T-helper 2 cell treated with Interferon-gamma antibody and Interleukin-4, amounts not matched to agents 5 μg/mL and 100 μg/mL, for 36 hours (primary cell): ENCODE measurements at regions not wholly inside any gene's neighbourhood (a gene's known extent, or its start where the extent isn't known, plus 50 kb on each side); places are given as distances from the start of the nearest gene placed in this dataset.

ENCODE experiments used
- DNase-seq: peaks from one replicate; pipeline ENCODE4 v3.0.0; 2021; ENCODE audit warnings: low spot score
- H3K27ac Mint-ChIP-seq: one replicate; pipeline ENCODE4 v1.8.0; 2021; ENCODE audit warnings: mild to moderate bottlenecking, mixed read lengths
- H3K27me3 Mint-ChIP-seq: one replicate; pipeline ENCODE4 v1.8.0; 2021; ENCODE audit warnings: low read depth, mixed read lengths
- H3K36me3 Mint-ChIP-seq: one replicate; pipeline ENCODE4 v1.8.0; 2021; ENCODE audit warnings: low read depth, mixed read lengths
- H3K4me1 Mint-ChIP-seq: one replicate; pipeline ENCODE4 v1.8.0; 2021; ENCODE audit warnings: low read depth, mixed read lengths
- H3K4me3 Mint-ChIP-seq: one replicate; pipeline ENCODE4 v1.8.0; 2022; ENCODE audit warnings: mild to moderate bottlenecking, moderate library complexity, mixed read lengths
- H3K9me3 Mint-ChIP-seq: one replicate; pipeline ENCODE4 v1.8.0; 2021; ENCODE audit warnings: mixed read lengths

DNA sequence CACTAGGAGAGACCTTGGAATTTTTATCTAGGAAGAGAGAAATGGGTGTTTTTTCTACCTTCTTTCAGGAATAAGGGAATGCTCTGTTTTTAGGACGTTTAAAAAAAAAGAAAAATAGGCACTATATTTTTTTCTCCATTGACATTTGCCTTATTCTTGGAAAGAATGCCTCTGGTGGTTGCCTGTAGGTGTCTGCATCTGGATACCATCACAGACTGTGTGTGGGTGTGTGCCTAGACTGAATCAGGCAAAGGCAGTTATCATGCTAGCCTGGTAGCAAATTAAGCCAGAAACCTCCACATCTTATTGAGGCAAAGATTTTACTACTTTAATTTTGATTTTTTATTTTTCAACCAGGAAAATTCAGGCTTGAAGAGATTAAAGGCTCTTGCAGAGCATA lies 513.6 kb upstream of the KCNMB2 start:
- no peaks in the 10 kb centered on the region for H3K9me3 Mint-ChIP-seq
- H3K27me3 Mint-ChIP-seq, result no peaks in the 10 kb centered on the region
- H3K36me3 Mint-ChIP-seq, result no peaks in the 10 kb centered on the region
- peaks cover 5% of the 10 kb centered on the region for H3K4me1 Mint-ChIP-seq
- no peak overlapping the region for H3K27ac Mint-ChIP-seq
- H3K4me3 Mint-ChIP-seq, result no peak overlapping the region
- DNase-seq, result no peak

DNA sequence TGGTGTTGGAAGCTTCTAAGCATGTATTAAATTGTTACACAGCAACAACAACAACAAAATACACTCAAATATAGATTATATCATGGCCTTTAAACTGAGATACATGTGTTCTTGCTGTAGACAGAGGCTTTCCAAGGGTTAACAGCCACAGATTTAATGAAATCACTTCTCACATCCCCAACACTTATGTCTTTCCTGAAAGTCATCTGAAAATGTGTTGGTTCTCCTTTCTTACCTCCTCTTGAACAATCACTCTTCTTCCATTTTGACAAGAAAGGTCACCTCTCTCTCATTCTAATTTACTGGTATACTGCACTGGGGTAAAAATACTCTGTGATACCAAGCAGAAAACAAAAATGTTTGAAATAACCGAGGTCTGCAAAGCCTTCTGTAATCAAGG lies 507.3 kb upstream of the KCNMB2 start:
- Mint-ChIP-seq H3K9me3 (no peaks in the 10 kb centered on the region), H3K4me3 (no peak overlapping the region), H3K4me1 (no peaks in the 10 kb centered on the region), H3K36me3 (no peaks in the 10 kb centered on the region), H3K27ac (no peak overlapping the region), H3K27me3 (no peaks in the 10 kb centered on the region)
- no peak for DNase-seq

DNA sequence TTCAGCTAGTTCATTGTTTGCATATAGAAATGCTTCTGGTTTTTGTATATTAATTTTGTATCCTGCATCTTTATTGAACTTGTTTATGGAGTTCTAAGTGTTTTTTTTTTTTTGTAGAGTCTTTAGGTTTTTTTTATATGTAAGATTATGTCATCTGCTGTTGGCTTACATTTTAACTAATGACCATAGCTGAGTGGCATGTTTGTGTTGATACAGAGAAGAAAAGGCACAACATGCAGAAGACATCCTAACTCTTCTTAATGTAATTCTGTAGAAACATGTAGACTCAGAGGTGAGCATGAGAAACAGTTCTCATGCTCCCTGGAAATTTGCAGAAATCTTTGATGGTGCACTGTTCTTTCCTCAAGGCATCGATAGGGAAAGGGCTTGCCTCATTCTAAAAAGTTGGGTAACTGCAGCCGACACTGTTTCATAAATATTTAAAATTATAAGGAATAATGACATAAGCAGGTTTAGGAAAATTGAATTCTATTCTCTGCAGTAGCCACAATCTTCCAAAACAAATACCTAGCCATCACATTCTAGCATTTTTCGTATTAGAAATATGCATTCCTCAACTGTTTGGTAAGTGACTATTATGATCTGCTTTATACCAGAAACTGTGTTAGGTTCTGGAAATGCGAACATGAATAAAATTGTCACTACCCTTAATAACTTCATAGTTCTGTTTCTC lies 499.6 kb upstream of the KCNMB2 start:
- H3K27ac Mint-ChIP-seq, result no peak overlapping the region

DNA sequence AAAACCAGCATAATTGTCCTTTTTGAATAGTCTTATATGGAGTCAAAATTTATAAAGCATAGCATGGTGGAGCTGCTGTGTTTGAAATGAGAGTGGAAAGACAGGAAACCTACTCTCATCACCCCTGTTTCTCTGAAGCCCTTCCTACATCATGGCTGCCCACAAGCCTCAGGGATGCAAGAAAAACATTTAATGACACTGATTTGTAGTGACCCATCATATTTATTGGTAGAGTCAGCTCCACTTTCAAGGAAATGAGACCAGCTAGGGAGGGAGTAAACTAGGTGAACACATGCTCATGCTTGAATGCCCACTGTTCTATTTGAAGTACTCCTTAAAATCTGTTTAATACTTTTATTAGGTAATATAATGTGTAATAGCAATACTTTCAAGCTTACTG lies 494.3 kb upstream of the KCNMB2 start:
- H3K4me3 Mint-ChIP-seq, result no peak overlapping the region
- H3K4me1 Mint-ChIP-seq, result peaks cover 2% of the 10 kb centered on the region
- H3K36me3 Mint-ChIP-seq, result no peaks in the 10 kb centered on the region
- no peak for DNase-seq
- no peaks in the 10 kb centered on the region for H3K27me3 Mint-ChIP-seq
- H3K9me3 Mint-ChIP-seq, result no peaks in the 10 kb centered on the region
- no peak overlapping the region for H3K27ac Mint-ChIP-seq

More for the DNA sequence above, 499.6 kb upstream of the KCNMB2 start:
- Mint-ChIP-seq H3K27me3 (no peaks in the 10 kb centered on the region), H3K4me3 (no peak overlapping the region), H3K36me3 (no peaks in the 10 kb centered on the region), H3K4me1 (no peaks in the 10 kb centered on the region), H3K9me3 (no peaks in the 10 kb centered on the region)
- no peak for DNase-seq

DNA sequence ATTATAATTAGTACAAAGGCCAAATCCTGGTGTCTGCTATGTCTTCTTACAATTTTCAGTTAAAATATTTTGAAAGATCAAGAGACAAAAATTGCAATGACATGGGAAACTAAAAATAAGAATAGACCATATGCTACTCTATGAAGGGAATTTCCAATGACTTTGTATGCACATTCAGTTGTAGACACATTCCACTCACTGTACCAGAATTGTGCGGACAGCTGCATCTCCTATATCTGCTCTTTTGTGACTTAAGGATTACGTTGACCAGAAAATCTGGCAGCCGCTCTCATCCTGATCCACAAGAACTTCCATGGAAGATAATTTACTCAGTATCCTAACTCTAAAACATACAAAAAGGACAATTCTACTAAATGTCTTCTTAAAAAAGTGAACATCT lies 493.9 kb upstream of the KCNMB2 start:
- Mint-ChIP-seq H3K27me3 (no peaks in the 10 kb centered on the region), H3K9me3 (no peaks in the 10 kb centered on the region), H3K4me3 (no peak overlapping the region), H3K36me3 (no peaks in the 10 kb centered on the region), H3K27ac (no peak overlapping the region), H3K4me1 (peaks cover 2% of the 10 kb centered on the region)
- DNase-seq, result no peak

DNA sequence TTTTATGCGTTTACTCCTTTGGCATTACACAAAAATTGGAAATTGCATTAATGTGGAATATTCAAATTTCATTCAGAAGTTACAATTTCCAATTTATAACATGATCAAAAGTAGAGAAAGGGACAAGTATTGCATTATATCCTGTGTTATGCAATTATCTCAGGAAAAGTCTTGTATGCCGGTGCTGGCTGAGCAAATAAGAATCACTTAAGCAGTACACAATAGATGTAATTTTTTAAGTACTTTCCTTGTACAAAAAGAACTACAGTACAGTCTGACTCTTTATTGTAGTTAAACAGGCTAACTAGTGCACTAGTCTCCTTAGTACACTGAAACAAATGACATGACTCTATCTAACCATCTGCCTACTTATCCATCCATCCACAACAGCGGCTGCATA lies 493.2 kb upstream of the KCNMB2 start:
- Mint-ChIP-seq H3K9me3 (no peaks in the 10 kb centered on the region), H3K4me1 (peaks cover 2% of the 10 kb centered on the region), H3K36me3 (no peaks in the 10 kb centered on the region), H3K27ac (no peak overlapping the region), H3K27me3 (no peaks in the 10 kb centered on the region), H3K4me3 (no peak overlapping the region)
- no peak for DNase-seq

DNA sequence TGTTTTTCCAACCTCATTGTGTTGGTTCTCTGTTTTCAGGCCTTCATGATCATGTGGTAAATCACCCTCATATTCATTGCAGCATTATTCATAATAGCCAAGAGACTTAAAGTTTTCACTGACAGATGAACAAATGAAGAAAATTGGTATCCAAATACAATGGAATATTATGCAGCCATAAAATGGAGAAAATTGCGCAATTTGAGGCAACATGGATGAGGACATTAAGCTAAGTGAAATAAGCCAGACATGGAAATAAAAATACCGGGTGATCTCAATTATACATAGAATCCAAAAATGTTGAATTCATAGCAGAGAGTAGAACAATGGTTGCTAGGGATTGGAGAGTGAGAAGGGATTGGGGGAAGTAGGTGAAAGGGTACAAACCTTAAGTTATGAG lies 491.9 kb upstream of the KCNMB2 start:
- no peak for DNase-seq
- H3K4me3 Mint-ChIP-seq, result no peak overlapping the region
- no peaks in the 10 kb centered on the region for H3K9me3 Mint-ChIP-seq
- H3K27ac Mint-ChIP-seq, result no peak overlapping the region
- H3K27me3 Mint-ChIP-seq, result no peaks in the 10 kb centered on the region
- H3K36me3 Mint-ChIP-seq, result no peaks in the 10 kb centered on the region
- peaks cover 2% of the 10 kb centered on the region for H3K4me1 Mint-ChIP-seq

DNA sequence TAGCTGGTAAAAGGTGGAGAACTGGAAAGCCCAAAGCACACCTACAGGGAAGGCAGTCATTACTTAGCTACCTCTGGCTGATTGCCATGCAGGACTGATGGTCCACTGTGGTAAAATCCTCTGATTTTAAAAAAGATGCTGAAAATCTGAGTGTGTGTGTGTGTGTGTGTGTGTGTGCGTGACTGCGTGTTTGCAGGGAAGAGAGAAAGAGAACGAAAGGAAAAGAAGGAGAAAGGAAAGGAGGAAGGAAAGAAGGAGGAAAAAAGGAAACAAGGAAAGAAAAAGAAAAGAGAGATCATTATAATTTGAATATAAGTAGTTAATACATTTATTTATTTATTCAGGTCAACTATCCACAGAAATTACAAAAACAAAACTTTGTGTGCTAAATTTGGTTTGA lies 488.7 kb upstream of the KCNMB2 start:
- H3K27me3 Mint-ChIP-seq, result no peaks in the 10 kb centered on the region
- H3K9me3 Mint-ChIP-seq, result no peaks in the 10 kb centered on the region
- H3K4me3 Mint-ChIP-seq, result no peak overlapping the region
- peaks cover 2% of the 10 kb centered on the region for H3K4me1 Mint-ChIP-seq
- no peak overlapping the region for H3K27ac Mint-ChIP-seq
- no peak for DNase-seq
- H3K36me3 Mint-ChIP-seq, result no peaks in the 10 kb centered on the region

DNA sequence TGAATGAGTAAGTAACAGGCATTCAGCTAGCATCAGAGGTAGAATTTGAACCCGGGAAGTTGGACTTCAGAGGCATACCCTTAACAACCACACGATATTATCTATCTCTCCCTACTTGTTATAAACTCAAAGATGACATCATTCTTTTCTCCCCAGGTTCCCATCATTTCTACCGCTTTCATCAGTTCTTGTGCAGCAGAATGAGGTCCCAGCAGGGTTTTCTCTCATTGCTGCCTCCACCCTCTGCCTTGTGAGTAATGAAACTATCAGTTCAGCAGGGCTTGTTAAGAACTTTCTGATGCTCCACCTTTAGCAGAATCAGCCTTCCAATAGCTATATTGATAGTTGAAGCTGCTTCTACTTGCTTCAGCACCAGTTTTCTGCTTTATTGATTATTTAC lies 487.5 kb upstream of the KCNMB2 start:
- no peaks in the 10 kb centered on the region for H3K36me3 Mint-ChIP-seq
- H3K4me3 Mint-ChIP-seq, result no peak overlapping the region
- no peak for DNase-seq
- H3K4me1 Mint-ChIP-seq, result peaks cover 2% of the 10 kb centered on the region
- no peaks in the 10 kb centered on the region for H3K27me3 Mint-ChIP-seq
- H3K9me3 Mint-ChIP-seq, result no peaks in the 10 kb centered on the region
- H3K27ac Mint-ChIP-seq, result no peak overlapping the region

DNA sequence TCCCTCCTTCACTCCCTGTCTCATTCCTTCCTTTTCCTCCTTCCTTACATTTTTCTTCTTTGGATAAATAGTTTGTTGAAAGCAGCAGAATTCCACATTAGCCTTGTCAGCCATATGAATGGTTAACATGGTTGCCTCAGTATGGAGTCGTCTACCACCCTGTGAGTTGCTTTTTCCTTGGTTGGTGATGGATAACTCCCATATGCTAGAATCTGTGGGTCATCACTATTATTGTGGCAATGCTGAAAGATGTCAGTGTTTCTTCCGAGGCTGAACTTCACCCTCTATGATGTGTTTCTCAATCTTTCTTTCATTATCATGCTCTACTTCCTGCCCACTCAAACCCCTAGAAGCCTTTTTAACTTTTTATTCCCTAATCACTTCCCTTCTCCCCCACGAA lies 481.8 kb upstream of the KCNMB2 start:
- DNase-seq, result no peak
- Mint-ChIP-seq H3K36me3 (no peaks in the 10 kb centered on the region), H3K4me1 (no peaks in the 10 kb centered on the region), H3K27me3 (no peaks in the 10 kb centered on the region), H3K27ac (no peak overlapping the region), H3K9me3 (no peaks in the 10 kb centered on the region), H3K4me3 (no peak overlapping the region)

DNA sequence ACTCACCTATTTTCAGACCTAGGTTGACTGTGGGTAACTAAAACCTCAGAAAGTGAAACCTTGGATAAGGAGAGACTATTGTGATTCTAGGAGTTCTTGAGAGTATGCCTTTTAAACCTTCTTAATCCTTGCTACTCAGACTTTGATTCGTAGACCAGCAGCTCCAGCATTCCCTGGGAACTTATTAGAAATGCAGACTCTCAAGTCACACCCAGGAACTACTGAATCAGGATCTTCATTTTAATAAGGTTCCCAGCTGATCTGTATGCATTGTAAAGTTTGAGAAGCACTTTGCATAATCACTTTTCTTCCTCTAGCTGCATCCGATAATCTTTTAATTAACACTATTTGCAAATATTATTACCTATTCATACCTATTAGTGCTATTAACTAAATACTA lies 480.3 kb upstream of the KCNMB2 start:
- Mint-ChIP-seq H3K27me3 (no peaks in the 10 kb centered on the region), H3K4me1 (no peaks in the 10 kb centered on the region), H3K9me3 (no peaks in the 10 kb centered on the region), H3K36me3 (no peaks in the 10 kb centered on the region), H3K4me3 (no peak overlapping the region), H3K27ac (no peak overlapping the region)
- DNase-seq, result no peak

DNA sequence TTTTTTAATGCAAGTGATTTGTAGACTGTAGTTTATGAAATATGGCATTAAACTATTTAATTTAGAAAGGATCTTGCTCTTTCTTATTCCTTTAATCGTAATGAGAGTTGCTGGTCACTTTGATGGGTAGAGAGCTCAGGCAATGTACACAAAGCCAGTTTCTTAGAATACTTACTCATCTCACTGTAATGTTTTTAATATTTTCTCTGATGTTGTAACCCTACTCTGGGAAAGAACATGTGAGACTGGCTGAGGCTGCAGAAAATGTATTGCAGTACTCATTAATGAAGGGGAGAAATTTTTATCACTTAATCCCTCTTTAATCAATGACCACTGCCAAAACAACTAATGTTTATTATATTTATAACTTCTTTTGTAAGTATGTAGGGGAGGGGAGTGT lies 479.4 kb upstream of the KCNMB2 start:
- no peaks in the 10 kb centered on the region for H3K9me3 Mint-ChIP-seq
- H3K4me3 Mint-ChIP-seq, result no peak overlapping the region
- H3K36me3 Mint-ChIP-seq, result no peaks in the 10 kb centered on the region
- no peaks in the 10 kb centered on the region for H3K4me1 Mint-ChIP-seq
- no peak overlapping the region for H3K27ac Mint-ChIP-seq
- no peak for DNase-seq
- H3K27me3 Mint-ChIP-seq, result no peaks in the 10 kb centered on the region

DNA sequence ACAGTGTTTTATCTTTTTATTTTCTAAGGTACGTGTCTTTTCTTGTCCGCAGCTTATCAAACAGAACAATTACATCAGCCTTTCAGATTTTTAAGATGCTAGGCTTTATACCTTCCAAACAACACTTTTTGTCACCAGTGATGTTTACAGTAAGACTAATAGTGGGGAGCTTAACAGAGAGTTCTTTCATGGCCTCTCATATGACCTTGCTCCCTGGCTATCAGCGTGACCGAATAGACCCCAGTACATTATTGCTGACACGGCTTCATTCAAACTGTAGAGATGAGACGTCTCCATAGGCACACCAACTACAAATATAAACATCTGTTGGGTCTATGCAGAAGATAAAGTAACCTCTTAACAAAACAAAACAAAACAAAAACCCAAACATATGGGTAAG lies 477.6 kb upstream of the KCNMB2 start:
- Mint-ChIP-seq H3K4me3 (no peak overlapping the region), H3K27ac (no peak overlapping the region), H3K9me3 (no peaks in the 10 kb centered on the region), H3K36me3 (no peaks in the 10 kb centered on the region), H3K27me3 (no peaks in the 10 kb centered on the region), H3K4me1 (no peaks in the 10 kb centered on the region)
- DNase-seq, result no peak

DNA sequence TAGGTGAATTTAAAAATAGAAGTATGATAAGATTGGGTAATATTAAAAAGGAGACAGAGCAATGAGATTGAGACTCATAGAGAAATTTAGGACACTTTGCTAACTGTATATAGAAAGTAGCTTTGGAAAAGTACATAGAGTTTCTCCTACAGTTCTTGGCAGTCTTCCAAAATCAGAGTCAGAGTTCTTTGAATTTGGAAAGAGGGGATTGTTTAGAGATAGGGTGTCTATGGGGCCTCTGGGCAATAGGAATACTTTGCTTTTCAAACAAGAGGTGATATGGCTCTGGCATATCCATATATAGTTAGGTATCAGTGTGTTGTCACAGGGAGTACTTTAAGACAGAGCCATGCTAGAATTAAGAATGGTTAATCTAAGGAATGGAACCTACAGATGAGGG lies 477.1 kb upstream of the KCNMB2 start:
- Mint-ChIP-seq H3K27ac (no peak overlapping the region), H3K9me3 (no peaks in the 10 kb centered on the region)

DNA sequence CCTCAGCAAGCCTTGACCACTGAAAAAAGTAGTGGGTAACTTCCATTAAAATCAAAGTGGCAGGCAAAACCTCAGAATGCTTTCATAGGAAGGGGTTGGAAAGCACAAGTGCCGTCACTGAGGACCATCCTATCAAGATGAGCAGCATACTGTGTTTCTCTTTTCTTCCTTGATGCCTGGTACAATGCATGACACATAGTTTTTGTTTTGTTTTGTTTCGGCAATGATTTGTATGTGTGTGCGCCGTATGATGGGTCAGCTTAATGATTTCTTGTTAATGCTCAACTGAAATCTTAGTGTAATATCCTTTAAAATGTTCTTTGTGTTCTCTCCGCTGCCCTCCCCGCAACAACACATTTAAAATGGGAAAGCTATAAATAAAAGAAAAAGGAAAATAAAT lies 476.4 kb upstream of the KCNMB2 start:
- H3K9me3 Mint-ChIP-seq, result no peaks in the 10 kb centered on the region
- no peaks in the 10 kb centered on the region for H3K27me3 Mint-ChIP-seq
- no peaks in the 10 kb centered on the region for H3K4me1 Mint-ChIP-seq
- H3K36me3 Mint-ChIP-seq, result no peaks in the 10 kb centered on the region
- no peak overlapping the region for H3K27ac Mint-ChIP-seq
- H3K4me3 Mint-ChIP-seq, result no peak overlapping the region
- DNase-seq, result no peak

More for the DNA sequence above, 477.1 kb upstream of the KCNMB2 start:
- H3K4me3 Mint-ChIP-seq, result no peak overlapping the region
- H3K36me3 Mint-ChIP-seq, result no peaks in the 10 kb centered on the region
- H3K27me3 Mint-ChIP-seq, result no peaks in the 10 kb centered on the region
- no peak for DNase-seq
- no peaks in the 10 kb centered on the region for H3K4me1 Mint-ChIP-seq
